HG03469 (cell line): ENCODE measurements at regions not wholly inside any gene's neighbourhood (a gene's known extent, or its start where the extent isn't known, plus 50 kb on each side); places are given as distances from the start of the nearest gene placed in this dataset.

Experiments
- ATAC-seq: cut with Tn5 transposase; IDR thresholded peaks from one replicate; pipeline ENCODE4 v1.9.1; 2021; ENCODE audit warnings: mild to moderate bottlenecking, moderate library complexity, moderate number of reproducible peaks; ENCODE audit not compliant: unreplicated experiment

GRCh38 chr2:126444512-126444911, 211.4 kb upstream of the GYPC start:
- ATAC-seq, result no peak

DNA sequence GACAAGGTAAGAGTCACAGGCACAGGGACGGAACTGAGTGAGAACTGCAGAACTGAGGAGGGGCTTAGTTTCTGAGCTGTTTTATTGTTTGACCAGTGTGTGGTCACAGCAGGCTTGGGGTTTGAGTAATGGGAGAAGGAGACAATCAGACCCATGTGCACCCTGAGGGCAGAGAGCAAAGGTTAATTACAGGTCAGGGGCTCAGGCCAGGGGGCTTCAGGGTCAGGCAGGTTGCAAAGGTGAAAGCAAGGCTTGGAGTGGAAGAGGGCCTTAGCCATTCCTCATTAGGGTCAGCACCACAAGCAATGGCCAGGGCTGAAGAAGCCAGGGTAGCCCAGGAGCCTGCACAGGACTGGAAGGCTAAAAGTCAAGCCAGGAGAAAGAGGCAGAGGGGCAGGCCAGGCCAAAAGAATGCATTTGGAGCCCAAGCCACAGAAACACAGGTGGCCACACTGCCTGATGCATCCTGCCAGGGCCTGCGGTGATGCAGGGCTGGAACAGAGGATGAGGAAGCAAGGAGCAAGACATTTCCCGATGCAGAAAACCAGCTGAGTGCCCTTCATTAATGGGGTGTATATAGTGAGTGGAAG, 209.8 kb upstream of the GYPC start:
- no peak for ATAC-seq

DNA sequence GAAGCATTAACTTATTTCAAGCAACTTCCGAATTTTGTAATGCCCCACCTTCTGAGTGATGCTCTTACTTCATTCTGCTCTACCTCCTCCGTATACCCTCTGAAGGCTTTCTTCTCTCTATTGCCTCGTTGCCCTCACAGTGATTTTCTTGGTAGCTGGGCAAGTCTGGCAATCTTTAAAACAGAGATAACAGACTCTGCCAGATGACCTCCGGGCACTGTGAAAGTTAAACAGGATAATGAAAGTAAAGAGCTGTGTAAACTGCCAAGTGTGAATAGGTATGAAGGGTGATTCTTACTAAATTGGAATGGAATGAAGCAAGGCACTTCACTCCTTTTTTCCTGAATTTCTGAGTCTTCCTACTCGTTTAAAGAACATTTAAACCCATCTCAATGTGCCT, 207.3 kb upstream of the GYPC start:
- no peak for ATAC-seq

DNA sequence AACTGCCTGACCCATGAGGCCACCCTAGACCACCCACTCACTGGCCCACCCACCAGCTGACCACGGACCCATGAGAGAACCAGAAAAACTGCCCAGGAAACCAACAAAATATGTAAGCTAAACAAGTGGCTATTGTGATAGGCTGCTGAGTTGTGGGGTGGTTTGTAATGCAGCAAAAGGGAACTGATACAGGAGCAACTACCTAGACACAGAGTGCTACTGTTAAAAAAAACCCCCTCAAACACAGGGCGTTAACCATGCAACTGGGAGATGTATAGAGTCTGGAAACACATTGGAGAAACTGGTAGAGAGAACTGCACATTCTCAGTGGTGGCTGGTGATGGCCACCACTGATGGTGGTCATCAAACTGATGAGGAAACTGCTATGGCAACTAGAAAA, 206.3 kb upstream of the GYPC start:
- ATAC-seq, result peak; percentile 99

DNA sequence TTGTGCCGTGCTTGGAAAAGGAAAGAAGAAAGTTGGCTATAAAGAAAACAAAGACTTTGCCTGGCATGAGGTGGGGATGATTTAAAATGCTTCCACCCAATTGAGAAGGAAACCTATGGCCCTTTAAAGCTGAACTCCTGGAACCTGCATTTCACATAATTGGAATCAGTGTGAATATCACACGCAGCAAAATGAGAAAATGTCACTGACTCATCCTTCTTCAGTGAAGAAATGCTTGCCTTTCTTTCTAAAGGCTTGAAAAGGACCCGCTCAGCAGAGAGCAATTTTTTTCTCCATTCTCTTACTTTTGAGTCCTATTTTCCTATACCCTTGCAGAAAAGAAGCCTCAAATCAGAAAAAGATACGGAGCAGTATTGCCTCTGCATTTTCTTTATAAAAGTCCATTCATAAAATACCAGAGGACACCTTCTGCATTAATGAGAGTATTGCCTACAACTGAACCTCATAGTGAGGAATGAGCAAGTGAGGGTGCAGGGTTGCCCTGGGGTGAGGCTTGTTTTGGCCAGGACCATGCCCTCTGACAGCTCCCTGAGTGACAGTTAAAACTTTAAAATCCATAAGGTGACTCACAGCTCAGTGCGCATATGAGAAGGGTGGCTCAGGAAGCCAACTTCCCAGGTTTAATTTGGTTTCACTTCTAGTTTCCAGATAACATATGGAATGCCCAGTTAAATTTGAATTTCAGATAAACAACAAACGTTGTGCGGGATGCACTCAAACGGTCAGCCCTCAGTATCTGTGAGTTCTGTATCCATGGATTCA, 191.9 kb upstream of the GYPC start:
- no peak for ATAC-seq

DNA sequence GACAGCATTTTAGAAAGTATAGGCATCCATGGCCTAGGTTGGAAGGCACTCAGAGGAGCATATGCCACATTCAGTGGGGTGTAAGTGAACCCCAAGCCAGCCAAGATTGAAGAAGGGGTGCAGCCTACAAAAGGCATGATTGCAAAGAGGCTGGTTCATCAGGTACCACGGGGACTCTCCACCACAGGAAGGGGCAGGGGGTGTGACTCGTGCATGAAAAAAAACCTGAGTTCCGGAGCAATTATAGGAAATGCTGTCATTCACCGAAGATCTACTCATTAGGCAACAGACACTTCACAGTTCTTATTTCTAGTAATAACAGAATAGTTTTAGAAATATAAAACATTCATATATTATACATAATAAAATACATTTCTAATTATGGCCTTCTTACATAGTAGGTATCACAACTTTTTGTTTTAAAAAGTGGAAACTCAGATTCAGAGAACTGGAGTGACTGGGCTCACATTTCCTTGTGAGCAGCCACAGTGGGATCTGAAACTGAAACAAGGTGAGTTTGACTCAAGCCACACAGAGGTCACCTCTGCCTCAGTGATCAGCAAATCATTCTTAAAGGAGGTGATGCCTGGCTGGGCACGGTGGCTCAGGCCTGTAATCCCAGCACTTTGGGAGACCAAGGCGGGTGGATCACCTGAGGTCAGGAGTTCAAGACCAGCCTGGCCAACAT, 188.4 kb upstream of the GYPC start:
- peak; percentile 98 for ATAC-seq

- ATAC-seq, result no peak
These were observed 180.9 kb upstream of the GYPC start for GRCh38 chr2:126475031-126475430.

DNA sequence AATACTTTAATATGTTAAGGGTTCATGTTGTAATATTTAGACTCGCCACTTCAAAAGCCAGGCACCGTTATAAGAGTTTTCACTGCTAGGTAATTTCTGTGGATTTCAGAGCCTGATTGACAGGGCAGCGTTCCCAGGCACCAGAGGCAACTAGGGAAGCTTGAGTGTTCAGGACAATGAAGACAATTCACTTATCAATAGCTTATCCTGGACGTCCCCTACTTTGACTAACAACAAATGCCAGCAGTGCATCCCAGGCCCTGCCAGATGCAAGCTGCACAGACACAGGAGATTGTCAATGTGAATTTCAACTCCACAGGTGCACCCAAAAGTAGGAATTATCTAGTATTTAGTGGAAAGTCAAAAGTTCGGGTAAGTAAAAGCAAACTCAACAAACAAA, 179.3 kb upstream of the GYPC start:
- ATAC-seq, result no peak

DNA sequence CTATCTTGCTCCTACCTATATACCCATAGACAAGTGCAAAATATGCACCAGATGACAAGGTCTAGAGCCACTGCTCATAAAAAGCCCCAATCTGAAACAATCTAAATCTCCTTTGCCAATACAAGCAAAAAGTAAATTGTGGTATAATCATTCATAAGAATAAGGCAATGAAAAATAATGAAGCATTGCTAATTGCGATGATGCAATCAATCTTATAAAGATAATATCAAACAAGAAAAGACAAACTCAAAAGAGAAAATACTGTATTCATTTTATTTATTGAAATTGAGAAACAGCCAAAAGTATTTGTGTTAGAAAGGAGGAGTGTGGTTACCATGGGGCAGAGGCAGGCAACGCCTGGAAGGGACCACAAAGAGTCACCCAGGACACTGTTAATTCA, 175.9 kb upstream of the GYPC start:
- no peak for ATAC-seq

DNA sequence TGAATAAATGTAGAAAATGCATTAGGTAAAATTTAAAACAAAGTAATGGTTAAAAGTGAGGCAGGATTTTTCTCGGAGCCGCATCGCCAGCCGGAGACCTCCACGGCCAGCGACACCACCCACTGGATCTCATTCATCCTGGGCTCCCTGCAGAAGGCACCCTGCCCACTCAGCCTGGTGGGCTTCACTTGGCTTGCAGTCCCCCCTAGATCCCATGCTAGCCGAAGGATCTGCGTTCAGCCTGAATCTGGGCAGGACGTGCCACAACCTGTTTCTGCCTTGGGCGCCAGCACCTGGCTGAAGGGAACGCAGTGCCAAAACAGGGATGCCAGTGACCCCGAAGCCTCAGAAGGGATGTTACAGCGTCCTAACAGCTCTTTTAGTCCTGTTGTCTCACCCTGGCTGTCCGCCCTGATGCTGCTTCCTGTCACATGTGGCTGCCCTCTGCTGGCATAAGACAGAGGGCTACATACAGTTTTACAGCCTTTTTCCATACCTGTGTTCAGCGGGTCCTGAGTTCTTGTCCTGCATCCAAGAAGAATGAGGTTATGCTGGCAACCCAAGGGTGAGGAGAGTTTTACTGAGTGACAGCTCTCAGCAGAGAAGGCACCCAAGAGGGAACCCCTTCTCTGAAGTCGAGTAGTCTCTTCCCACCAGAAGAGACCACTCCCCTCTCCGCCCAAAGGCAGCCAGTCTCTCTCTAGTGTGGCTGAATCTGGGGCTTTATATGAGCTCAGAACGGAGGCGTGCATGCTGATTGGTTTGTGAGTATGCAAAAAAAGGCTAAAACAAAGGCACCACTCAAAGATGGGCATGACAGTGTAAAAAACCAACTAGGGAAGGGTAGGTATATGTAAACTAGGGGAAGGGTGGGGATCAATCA, 173.1 kb upstream of the GYPC start:
- peak; percentile 62 for ATAC-seq

DNA sequence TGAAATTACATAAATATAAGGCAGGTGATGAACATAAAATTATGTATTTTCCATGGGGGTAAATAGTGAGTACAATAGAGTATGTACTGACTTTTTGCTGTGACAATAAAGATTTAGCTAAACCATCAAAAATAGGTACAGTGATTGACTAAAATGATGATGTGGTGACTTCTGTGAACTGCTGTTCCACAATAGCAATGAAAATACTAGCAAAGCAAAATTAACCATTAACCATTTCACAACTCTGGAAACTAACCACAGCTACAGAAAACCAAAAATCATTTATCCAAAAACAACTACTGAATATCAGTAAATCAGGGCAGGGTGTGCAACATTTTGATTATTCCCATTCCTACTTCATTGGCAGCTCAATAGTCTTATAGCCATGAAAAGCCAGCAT, 161.4 kb upstream of the GYPC start:
- ATAC-seq, result no peak

DNA sequence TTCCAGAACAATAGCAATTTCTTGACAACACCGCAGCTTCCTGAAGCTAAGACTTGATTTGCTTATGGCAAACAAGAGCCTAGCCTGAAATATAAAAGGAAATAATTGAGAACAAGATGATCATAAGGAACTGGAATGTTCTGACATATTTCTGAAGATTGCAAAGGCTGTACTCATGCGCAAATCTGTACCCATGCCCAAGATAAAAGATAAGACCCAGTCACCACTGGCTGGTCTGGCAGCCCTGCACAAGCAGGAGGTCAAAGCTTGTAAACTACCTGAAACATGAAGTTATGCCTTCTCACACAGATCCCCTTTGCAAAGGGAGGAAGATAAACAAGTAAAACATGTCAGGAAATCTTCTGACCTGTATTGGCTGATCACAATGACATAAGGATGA, 160.8 kb upstream of the GYPC start:
- ATAC-seq, result no peak

- ATAC-seq, result peak; percentile 95
These were observed 159.5 kb upstream of the GYPC start for GRCh38 chr2:126496493-126496892.

- no peak for ATAC-seq
These were observed 152.5 kb upstream of the GYPC start for GRCh38 chr2:126503476-126503875.

DNA sequence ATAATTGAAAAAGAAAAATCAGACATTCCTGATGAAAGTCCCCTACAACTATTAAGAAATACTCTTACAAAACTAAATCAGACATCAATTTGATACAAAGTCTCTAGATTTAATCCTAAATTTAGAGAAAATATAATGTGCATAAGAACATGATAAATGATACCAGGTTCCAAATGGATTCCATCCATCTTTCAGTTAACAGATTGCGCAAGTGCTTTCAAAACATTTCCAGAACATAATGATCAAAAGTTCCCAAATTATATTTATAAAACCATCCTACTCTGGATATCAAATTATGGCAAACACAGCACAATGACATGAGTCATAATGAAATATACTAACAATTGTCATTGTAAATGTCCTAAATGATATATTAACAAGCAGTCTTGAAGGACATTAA, 151.0 kb upstream of the GYPC start:
- ATAC-seq, result no peak

- no peak for ATAC-seq
These were observed 149.2 kb upstream of the GYPC start for GRCh38 chr2:126506786-126507185.

- no peak for ATAC-seq
These were observed 148.5 kb upstream of the GYPC start for GRCh38 chr2:126507425-126507911.

GRCh38 chr2:126510356-126510755, 145.6 kb upstream of the GYPC start:
- ATAC-seq, result no peak

DNA sequence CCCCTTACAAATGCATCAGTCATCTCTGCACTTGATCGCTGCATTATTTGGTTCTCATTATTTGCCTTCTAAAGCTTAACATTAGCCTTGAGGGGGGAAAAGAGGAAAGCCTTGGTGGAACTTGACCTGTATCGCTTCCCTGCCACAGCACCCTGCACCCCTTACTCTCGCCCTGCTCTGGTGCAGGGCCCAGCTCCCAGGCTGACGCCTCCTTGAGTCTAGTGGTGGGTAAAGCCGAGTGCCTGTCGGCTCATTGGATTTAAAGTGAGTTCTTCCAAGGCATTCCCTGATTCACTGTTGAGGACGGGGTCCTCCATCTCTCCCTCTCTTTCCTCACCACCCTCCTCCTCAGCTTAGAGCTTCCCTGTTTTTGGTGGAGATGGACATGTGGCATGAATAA, 145.0 kb upstream of the GYPC start:
- ATAC-seq, result no peak

GRCh38 chr2:126512026-126512425, 143.9 kb upstream of the GYPC start:
- no peak for ATAC-seq

GRCh38 chr2:126513033-126513432, 142.9 kb upstream of the GYPC start:
- ATAC-seq, result no peak
